Upper lobe of right lung (tissue), 1 donor: ENCODE measurements at regions not wholly inside any gene's neighbourhood (a gene's known extent, or its start where the extent isn't known, plus 50 kb on each side); places are given as distances from the start of the nearest gene placed in this dataset.
A peak's percentile ranks its signal among the peaks of the same experiment; 100 is the strongest.

Experiments
- ATAC-seq: fragments of 200-7000 bp; cut with Tn5 transposase; one replicate; pipeline ENCODE4 v1.9.1; 2020; ENCODE audit warnings: mild to moderate bottlenecking, moderate library complexity
- DNase-seq: peaks from one replicate; pipeline ENCODE4 v3.0.0-alpha.2; 2020
- H3K27ac ChIP-seq: fragments of 200-600 bp; one replicate; pipeline ENCODE4 v1.8.0; 2022
- H3K27me3 ChIP-seq: fragments of 200-600 bp; one replicate; pipeline ENCODE4 v1.8.0; 2022; ENCODE audit warnings: mild to moderate bottlenecking
- H3K36me3 ChIP-seq: fragments of 200-600 bp; one replicate; pipeline ENCODE4 v1.8.0; 2022
- H3K4me1 ChIP-seq: fragments of 200-600 bp; one replicate; pipeline ENCODE4 v1.8.0; 2022
- H3K4me3 ChIP-seq: fragments of 200-600 bp; one replicate; pipeline ENCODE4 v1.8.0; 2022; ENCODE audit warnings: mild to moderate bottlenecking
- H3K9me3 ChIP-seq: fragments of 200-600 bp; one replicate; pipeline ENCODE4 v1.8.0; 2022
- intact Hi-C: fragments of 100-400 bp; cut with DNase I; formaldehyde crosslinking; loops from one replicate; pipeline ENCODE4 v1.11.0; 2022
- TF ChIP-seq, protein P1 (sequence below): fragments of 200-600 bp; IDR thresholded peaks from one replicate; pipeline ENCODE4 v1.8.0; 2022; ENCODE audit warnings: antibody characterized with exemption
- donor health status: DM: no; HTN: yes; CAD: no; lungs with severe emphysema.

DNA sequence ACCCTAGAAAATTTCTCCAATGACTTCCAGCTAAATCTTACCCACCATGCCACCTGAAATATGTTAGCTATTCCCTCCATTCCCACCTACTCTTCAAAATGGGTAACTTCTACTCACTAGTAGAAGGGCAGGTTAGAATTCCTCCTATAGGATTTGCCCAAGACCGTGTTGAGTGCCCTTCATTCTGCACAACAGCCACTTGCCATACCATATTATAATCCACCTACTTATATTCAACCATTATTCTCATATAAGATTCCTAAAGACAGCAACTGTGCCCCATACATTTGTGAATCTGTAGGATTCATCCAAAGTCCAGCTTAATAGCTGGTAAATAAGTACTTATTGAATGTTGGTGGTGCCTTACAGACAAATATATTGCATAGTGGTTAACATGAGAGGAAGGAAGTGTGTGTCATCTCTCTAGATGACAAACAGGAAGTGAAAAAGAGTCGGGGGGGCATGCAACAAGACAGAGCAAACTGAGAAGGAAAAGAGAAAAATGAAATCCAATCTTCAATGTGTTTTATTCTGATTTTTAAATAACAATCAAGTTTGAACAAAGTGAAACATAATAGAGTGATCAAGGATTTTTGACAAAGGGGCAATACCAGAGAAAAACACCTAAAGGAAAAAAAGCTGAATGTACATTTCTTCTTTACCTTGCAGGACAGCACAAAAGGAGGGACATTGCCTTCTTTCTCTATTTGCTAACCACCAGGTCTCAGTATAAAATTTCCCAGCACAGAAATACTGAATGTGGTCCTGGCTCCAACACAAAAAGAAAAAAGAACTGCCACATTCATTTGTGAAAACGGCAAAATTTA is 389.3 kb upstream of the USP15 start:
- Histone ChIP-seq H3K4me3 (no peak overlapping the region), H3K27ac (no peak overlapping the region)

DNA sequence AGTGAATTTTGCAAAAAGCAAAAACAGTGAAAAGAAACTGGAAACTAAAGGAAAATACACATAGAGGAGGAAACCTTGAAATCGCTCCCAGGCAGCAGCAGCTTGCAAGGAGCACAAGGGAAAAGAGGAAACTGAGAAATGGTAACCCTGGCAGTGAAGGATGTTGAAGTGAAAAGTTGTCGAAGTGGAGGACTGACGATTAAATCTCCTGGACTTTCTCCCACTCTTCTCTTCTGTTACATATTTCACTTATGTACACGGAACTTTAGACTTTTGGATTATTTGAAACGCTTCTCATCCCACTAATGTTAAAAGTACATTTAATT is 388.8 kb upstream of the USP15 start:
- H3K4me1 ChIP-seq, result no peaks in the 10 kb centered on the region
- intact Hi-C loops, result no loop called here
- no peak for ATAC-seq
- no peak for DNase-seq
- TF ChIP-seq, protein P1, sequence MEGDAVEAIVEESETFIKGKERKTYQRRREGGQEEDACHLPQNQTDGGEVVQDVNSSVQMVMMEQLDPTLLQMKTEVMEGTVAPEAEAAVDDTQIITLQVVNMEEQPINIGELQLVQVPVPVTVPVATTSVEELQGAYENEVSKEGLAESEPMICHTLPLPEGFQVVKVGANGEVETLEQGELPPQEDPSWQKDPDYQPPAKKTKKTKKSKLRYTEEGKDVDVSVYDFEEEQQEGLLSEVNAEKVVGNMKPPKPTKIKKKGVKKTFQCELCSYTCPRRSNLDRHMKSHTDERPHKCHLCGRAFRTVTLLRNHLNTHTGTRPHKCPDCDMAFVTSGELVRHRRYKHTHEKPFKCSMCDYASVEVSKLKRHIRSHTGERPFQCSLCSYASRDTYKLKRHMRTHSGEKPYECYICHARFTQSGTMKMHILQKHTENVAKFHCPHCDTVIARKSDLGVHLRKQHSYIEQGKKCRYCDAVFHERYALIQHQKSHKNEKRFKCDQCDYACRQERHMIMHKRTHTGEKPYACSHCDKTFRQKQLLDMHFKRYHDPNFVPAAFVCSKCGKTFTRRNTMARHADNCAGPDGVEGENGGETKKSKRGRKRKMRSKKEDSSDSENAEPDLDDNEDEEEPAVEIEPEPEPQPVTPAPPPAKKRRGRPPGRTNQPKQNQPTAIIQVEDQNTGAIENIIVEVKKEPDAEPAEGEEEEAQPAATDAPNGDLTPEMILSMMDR, result no peak
- H3K27ac ChIP-seq, result no peak overlapping the region
- no peaks in the 10 kb centered on the region for H3K9me3 ChIP-seq
- no peak overlapping the region for H3K4me3 ChIP-seq
- no peaks in the 10 kb centered on the region for H3K36me3 ChIP-seq
- H3K27me3 ChIP-seq, result no peaks in the 10 kb centered on the region

More for the DNA sequence above, 389.3 kb upstream of the USP15 start:
- peak; percentile 72 for ATAC-seq
- TF ChIP-seq, protein P1, result no peak
- Histone ChIP-seq H3K27me3 (no peaks in the 10 kb centered on the region), H3K4me1 (no peaks in the 10 kb centered on the region), H3K9me3 (no peaks in the 10 kb centered on the region), H3K36me3 (no peaks in the 10 kb centered on the region)
- intact Hi-C loops, result no loop called here
- no peak for DNase-seq

- Histone ChIP-seq H3K9me3 (no peaks in the 10 kb centered on the region), H3K36me3 (no peaks in the 10 kb centered on the region), H3K4me1 (no peaks in the 10 kb centered on the region), H3K27me3 (no peaks in the 10 kb centered on the region), H3K27ac (no peak overlapping the region), H3K4me3 (no peak overlapping the region)
- no peak for ATAC-seq
- TF ChIP-seq, protein P1, result no peak
- intact Hi-C loops, result no loop called here
- no peak for DNase-seq
Measured at GRCh38 chr12:61879229-61879628, 381.0 kb upstream of the USP15 start.

GRCh38 chr12:61880186-61880585 is 380.0 kb upstream of the USP15 start:
- Histone ChIP-seq H3K36me3 (no peaks in the 10 kb centered on the region), H3K4me3 (no peak overlapping the region), H3K9me3 (no peaks in the 10 kb centered on the region), H3K27ac (no peak overlapping the region), H3K27me3 (no peaks in the 10 kb centered on the region), H3K4me1 (no peaks in the 10 kb centered on the region)
- TF ChIP-seq, protein P1, result no peak
- ATAC-seq (no peak), DNase-seq (no peak)
- intact Hi-C loops, result no loop called here

GRCh38 chr12:61891632-61892031 is 368.6 kb upstream of the USP15 start:
- no peaks in the 10 kb centered on the region for H3K9me3 ChIP-seq
- ATAC-seq (peak; percentile 24), DNase-seq (no peak)
- TF ChIP-seq, protein P1, result no peak
- H3K36me3 ChIP-seq, result no peaks in the 10 kb centered on the region
- H3K4me3 ChIP-seq, result no peak overlapping the region
- no peaks in the 10 kb centered on the region for H3K4me1 ChIP-seq
- H3K27me3 ChIP-seq, result no peaks in the 10 kb centered on the region
- intact Hi-C loops, result no loop called here
- no peak overlapping the region for H3K27ac ChIP-seq
